Activated CD4-positive, alpha-beta T cell treated with anti-CD3 and anti-CD28 coated beads for 24 hours (primary cell): ENCODE measurements at regions not wholly inside any gene's neighbourhood (a gene's known extent, or its start where the extent isn't known, plus 50 kb on each side); places are given as distances from the start of the nearest gene placed in this dataset.

Experiments
- DNase-seq, 2 donors: peaks; one replicate each; pipeline ENCODE4 v3.0.0-alpha.2; 2020; ENCODE audit warnings: low read depth in 2 of 2

DNA sequence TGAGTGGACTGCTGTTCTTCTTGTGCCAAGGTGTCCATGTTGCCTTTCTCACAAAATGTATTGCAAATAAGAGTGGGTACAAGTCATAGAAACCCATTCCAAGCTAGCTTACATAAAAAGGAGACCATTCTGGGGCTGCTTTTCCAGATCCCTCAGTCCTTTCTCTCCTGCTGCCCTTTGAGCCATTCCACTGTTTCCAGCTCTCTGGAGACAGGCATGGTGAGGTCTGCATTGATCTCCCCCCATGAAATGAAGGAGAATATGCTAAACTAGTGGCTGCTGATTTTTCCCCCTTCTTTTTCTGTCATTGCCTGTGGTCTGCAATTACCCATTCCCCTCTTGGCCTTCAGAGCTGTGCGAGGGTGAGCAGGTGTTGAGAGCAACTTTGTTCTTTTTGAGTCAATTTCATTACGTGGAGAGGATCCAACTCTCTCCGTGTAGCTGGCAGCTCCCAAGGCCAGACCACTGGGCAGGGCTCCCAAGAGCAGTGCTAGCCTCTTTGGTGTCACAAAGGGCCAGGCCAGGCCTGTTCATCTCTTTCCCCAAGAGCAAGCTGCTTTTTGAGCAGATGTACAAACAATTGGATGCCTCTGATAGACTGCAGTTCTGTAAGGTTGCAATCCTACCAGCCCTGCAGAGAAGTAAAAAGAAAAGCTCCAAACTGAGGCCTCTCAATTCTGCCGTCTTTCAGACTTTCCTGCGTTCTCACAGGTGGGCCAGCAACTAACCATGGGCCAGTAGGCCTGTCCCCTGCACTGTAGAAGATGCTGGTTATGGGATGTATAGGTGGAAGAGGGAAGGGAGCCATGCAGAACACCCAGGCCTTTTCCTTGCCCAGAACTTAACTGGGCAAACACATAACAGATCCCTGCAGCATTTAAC is 96.1 kb upstream of the ARMC2 start:
- DNase-seq: no peak

DNA sequence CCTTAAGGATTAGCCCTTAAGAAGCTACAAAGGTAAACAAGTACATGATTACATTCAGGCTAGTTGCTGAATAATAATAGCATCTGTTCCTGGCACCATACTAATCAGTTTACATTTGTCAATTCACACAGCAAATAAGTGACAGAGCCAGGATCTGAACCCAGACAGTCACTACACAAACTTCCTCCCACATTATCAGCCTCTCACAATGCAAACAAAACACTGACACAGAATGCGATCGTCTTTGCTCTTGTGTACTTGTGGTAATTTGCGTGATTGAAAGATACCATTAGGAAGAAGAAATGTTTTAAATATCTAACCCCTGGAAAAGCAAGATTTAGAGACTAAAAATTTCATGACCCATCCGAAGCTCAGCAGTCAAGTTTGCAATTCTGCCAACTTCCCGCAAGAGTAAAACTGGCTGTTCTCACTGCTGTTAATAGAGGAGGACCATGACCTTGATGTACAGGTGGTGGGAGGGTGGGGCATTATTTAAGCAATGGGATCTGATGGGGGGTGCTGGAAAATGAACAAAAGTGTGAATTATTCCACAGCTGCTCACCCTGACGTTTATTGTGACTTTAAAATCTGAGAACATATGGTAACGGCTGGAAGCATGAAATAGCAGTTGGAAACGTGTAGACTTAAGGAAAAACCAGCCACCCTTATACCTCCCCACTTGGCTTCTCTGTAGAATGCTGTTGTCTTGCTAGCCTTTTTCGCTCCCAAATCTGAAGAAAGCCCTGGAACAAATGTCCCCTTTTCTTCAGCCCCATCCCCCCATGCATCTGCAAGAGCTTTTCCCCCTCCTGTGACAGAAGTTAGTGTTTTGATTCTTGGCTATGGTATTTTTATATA is 95.3 kb upstream of the ARMC2 start:
- no peak for DNase-seq

DNA sequence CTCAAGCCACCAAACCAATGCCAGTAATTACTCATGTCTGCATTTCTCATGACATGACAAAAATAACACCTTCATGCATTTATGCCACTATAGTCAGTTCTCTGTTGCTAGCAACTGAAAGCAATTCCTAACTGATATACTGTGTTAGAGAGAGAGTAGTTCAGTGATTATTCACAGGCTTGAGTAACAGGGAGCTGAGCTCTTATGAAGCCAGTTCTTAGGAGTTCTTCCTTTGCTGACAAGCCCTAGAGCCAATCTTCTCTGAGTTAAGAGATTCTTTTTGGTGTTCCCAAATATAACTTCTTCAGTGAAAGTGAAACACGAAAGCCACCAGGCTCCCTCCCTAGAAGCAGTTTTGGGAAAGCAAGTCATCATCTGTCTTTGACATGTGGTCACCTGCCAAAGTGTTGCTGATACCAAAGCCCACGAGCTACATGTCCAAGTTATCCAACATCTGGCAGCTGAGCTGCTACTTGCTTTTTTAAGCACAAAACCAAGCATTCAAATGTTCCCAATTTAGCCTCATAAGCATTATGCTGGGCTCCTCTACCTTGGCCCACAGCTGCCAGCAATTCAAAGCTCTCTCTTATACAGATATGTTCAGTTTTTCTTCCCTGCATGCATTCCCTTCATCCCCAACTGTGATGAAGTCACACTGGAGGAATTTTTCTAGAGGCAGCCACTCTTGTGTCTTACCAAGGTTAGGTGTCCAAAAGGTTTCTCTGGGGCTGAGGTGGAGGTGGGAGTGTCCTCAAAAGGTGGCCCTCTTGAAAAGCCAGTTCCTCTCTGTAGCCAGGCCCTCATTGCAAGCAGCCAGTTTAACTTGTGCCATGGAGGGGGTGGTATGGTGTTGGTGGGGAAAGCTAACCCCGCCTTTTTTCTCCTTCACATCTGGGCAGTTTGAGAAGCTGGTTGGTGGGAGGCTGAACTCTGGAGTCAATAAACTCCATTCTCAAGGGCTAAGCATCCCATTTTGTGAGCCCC is 92.7 kb upstream of the ARMC2 start:
- no peak for DNase-seq

DNA sequence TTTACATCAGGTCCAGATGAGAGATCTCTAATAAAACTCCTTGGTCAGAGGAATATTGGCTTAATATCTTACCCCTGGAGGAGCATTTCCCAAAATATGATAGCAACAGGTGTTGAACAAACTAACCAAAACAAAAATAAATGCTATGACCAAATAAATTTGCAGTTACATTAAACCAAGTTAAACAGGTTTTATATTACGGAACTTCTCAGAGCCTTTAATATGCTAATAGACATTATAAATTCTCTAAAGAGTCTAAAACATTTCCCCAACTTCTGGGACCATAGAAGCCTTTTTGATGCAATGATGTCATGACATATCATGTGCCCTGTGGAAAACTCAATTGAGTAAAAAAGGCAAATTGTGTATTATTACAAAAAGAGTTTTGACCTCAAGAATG is 90.9 kb upstream of the ARMC2 start:
- DNase-seq: no peak

DNA sequence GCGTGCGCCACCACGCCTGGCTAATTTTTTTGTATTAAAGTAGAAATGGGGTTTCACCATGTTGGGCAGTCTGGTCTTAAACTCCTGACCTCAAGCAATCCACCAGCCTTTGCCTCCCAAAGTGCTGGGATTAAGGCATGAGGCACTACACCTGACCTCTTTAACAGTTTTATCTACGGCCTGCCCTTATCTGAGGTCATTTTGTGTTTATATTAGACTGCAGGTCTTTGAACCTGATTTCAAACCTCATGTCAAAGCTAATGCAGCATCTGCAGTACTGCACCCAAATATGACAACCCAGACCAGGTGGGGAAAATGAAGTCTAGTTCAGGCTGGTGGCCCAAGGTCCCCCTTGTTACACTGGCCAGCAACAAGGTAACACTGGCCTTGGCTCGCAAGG is 89.3 kb upstream of the ARMC2 start:
- DNase-seq: no peak

DNA sequence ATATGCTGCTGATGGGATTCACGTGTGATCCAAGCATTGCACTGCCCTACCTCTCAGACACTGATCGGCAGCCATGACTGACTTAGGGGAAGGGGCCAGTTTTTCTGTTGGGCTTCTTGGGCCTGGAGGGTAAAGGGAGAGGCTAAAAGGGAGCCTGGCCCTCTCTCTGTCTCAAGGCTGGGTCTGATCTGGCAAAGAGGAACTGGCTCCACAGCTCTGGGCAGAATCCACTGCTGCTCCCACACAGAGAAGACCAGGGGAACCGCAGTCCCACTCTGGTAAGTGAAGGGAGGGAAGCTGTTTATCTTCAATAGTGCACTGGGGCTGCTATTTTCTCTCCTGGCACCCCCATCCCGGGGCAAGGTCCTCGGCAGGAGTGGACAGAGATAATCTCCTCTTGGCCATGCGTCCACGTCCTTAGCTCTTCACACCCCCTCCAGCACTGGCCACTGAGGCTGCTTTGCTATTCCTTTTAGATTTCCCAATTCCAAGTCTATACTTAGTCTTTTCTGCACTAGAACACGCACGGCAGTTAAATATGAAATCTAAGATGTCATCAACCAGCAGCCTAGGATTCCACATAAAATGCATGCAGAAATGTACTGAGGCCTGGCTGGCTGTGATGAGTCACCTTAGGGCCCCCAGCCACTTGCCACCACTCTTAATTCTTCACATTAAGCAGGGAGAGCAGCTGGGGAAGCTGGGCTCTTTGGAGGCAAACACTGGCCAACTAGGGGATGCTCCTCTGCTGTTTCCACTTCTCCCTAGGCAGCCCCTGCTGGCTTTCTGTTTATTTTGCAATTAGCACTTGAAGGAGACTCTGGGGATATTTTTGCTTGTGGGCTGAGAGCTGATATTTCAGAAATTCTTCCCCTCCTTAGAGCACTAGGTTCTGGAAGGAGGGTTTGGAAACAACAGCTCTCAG is 87.8 kb upstream of the ARMC2 start:
- DNase-seq: no peak

DNA sequence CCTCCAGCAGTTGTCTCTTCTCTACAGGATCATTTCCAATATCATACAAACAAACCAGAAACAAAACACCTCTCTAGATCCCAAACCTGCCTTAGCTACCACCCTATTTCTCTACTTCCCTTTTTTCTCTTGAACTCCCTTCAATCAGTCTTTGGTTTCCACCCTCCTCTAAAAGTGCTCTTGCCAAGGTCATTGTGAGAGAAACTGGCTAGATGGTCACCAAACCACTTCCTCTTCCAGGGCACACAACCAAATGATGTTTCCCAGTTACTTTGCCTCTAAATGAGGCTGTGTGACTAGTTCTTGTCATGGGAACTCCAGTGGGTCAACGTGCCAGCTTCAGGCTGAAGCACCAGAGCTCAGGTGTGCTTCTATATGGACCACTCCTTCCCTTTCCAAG is 85.8 kb upstream of the ARMC2 start:
- DNase-seq: no peak

DNA sequence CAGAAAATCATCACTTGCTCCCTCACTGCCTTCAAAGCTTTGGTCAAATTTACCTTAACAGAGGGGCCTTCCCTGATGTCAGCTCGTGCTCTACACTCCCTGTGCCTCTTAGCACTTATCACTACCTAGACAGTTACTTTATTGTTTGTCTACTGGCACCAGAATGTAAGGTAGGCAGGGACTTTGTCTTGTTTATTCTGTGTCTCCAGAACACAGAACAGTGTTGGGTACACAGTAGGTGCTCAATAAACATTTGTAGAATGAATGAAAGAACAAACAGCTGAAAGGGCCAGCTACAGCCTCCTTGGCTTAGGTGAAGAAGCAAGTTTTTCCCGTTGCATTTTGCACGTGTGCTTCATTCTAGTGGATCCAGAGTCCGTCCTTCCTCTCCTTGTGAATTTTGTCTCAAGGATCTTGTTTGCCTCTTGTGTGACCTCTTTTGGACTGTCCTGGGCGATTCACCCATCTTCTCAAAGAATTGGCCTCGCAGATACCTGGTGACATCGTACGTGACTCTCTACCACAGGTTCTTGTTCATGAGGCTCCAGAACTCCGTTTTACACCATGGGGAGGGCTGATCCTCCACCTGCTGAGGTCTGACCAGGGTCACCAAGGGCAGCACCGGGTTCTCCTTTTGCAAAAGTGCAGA is 84.2 kb upstream of the ARMC2 start:
- DNase-seq: no peak

DNA sequence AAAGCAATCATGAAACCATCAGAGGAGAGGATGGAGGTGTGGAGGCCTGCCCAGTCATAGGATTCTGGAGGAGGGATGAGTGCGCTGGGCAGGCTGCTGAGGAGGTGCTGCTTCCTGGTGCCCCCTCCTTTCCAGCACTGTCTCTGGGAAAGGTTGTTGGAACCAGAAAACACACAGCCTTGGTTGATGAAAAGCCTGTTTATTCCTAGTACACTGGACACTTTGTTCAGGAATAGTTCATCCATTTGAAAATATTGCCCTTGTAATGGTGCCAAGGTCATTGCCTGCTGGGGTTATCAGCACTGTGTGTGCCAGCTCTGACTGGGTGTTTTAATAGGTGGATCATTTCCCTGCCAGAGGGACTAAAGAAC is 83.7 kb upstream of the ARMC2 start:
- DNase-seq: no peak

DNA sequence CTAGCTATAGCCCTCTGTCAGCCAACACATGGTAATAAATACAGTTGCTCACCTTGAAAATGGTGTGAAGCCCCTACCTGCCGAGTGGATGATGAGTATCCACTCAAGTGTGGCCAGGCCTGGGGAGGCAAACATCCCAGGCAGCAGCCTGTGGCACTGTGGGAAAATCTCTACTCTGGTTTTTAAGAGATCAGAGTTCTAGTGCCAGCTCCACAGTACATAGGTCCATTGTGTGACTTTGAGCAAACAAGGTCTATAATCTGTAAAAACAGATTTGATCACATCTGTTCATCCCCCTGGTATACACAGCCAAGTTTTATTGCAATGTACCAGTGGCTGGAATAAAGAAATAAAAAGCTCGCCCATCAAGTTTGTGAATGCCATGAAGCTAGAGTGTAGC is 82.7 kb upstream of the ARMC2 start:
- DNase-seq: no peak

DNA sequence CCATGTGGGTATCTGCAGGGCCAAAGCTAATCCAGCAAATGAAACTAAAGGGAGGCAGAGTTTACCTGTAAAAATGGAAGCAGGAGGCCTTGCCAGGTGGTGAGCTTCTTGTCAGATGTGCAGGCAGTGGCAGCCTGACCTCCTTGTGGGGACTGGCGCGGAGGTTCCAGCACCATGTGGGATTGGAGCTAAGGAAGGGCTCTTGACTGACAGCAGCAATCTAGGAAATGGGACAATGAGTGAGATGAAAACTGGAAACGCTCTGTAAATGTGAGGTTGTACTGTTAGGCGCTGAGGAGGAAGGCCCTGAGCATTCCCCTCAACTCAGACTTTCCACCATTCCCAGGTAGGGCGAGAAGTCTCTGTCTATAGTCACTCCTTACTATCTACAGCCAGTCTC is 81.8 kb upstream of the ARMC2 start:
- DNase-seq: no peak

DNA sequence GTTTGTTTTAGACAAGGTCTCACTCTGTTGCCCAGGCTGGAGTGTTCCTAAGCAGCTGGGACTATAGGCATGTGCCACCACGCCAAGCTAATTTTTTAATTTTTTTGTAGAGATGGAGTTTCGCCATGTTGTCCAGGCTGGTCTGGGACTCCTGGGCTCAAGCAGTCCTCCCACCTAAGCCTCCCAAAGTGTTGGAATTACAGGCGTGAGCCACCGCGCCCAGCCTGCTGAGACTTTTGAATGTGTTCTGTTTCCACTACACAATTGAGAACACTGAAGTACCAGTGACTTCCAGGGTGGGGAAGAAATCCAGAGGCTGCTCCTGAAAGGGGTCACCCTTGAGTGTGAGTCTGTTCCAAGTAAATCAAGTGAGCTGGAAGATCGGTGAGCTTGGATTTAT is 81.3 kb upstream of the ARMC2 start:
- DNase-seq: no peak

DNA sequence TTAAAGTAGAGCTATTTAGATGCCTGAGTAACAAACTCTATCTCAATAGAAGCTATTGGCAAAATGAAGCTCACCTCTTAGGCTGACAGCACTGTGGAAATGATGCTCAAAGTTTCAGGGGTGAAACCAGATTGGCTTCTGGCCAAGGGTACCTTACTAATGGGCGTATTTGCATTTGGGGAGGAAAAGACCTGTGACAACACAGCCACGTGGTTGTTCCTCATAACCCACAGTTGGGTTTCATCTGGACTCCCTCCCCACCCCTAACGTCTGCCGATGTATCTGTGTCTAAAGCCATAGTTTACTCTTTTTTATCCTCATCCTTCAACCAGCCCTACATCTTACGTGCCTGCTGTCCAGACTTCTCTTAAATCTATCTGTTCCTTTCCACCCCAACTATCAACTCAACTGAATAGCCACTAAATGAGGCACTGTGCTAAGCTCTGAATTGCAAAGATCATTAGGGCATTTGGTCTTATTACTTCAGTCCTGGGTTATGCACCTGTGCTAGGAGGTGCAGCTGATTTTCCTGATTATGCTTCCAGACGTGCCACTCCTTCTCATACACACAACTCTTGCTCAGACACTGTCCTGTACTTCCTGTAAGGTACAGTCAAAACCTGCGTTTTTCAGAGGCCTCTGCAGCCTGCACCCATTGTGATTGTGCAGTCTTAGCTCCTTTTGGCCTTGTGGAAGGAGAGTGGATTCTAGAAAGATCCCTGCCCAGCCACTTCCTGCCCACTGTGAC is 80.6 kb upstream of the ARMC2 start:
- no peak for DNase-seq

DNA sequence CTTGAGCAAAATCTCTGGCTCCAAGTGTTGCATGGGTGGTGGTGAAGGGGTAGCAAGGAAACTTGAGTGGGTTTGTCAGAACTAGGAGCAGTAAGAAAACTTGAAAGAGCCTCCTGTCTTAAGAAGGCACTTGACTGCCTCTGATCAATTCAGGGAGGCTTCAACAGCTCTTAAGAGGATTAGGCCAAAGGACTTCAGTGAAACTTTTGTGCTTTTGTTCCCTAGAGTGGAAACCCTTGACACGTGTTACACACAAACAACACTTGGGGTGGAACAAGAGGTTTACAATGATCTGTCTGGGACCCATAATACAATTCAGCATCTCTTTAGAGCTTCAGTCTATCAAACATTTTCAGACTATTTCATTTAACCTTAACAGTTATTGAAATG is 80.1 kb upstream of the ARMC2 start:
- no peak for DNase-seq

DNA sequence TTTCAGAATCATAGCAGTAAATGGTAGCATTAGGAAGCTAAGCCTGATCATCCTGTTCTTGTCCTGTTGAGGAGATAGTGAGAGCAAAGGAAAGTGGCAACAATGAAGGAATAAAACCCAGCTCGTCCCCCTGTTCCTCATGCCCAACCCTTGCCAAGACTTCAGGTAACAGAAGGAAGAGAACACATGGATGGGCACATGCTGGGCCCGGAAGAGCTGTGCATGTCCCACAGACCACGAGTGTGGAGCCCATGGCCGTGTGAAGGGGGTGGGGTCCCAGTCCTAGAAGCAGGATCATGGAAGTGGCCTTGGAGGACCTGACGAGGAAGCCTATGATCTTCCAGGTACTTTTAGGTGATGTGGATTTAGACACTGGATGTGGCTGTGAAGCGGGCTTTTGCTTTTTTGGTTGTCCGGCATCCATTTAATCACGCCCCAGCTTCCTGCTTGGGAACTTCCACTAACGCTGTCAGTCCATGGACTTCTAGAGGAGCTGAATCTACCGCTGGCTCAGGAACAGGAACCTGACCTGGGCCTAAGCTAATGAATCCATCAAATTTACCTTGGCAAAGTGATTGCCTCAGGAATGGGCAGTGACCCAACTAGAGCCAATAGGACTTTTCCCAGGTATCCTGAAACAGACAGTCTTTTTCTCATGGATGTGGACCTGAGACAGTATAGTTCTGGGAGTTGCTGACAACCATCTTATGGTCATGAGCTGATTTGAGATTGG is 79.3 kb upstream of the ARMC2 start:
- DNase-seq: no peak

DNA sequence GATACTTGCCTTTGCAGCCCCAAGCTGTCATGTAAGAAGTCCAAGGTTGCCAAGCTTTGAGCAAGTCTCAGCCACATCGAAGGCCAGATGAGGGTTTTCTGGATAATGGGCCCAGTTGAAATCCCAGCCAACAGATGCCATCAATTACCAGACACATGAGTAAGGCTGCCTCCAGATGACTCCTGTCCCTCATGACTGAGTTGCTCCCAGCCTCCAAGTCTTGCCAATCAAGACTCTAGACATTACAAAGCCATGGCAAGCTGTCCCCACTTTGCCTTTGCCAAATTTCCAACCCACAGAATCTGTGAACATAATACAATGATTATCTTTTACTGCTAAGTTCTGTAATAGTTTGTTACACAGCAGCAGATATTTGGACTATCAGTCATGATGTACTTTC is 76.8 kb upstream of the ARMC2 start:
- DNase-seq: no peak

DNA sequence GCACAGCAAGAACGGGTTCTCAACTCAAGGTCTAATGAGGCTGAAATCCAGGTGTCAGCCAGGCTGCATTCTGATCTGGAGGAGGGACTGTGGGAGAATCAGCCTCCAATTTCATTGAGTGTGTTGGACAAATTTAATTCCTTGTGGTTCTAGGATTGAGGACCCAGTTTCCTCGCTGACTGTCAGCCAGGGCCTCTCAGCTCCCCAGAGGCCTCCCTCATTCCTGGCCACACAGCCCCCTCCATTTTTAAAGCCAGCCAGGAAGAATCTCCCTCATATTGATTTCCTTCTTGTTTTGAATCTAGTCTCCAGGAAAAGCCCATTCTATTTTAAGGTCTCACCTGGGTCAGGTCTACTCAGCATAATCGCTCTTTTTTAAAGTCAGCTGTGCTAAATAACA is 73.7 kb upstream of the ARMC2 start:
- no peak for DNase-seq

DNA sequence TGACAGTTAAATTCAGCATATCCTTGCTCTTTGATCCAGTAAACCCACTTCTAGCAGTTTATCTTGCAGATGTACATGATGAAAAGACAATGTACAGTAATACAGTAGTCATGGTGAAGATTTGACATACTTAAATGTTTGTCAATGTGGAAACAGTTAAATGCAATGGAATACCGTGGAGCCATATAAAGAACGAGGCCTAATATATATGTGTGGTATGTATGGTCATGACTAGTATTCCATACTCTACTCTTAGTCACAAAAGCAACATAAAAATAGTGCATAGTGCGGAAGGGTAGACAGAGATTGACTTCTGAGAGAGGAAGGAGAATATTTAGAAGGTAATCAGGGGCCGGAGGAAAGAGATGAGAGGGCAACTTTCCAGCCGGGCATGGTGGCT is 70.7 kb upstream of the ARMC2 start:
- DNase-seq: no peak
